H4 (cell line): ENCODE measurements at regions not wholly inside any gene's neighbourhood (a gene's known extent, or its start where the extent isn't known, plus 50 kb on each side); places are given as distances from the start of the nearest gene placed in this dataset.
"Not testable (repeated sequence)": the region's sequence is repeated elsewhere in the genome, so short reads cannot be mapped to it uniquely, and the experiment has no call there.

Source experiments
- DNase-seq: peaks from one replicate; pipeline ENCODE4 v3.0.0-alpha.2; 2015; ENCODE audit warnings: low spot score

- DNase-seq = no peak
These were observed 850.5 kb downstream of the KCNA4 start for GRCh38 chr11:29166306-29166705.

DNA sequence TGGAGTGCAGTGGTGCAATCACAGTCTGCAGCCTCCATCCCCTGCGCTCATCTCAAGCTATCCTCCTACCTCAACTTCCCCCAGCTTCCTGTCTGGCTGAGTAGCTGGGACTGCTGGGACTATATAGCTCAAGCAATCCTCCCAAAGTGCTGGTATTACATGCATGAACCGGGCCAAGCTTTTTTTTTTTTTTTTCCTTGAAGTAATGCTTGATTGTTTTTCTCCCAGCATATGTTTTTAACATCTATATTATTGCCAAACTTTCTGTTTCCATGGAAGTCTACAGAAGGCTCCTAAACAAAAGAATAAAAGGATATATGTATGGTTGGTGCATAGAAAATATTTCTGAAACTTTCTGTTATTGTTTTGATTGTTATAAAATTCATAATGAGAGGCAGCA lies 853.6 kb downstream of the KCNA4 start:
- no peak for DNase-seq

GRCh38 chr11:29162491-29162890 lies 854.3 kb downstream of the KCNA4 start:
- DNase-seq = no peak

- no peak for DNase-seq
These were observed 855.6 kb downstream of the KCNA4 start for GRCh38 chr11:29161191-29161590.

DNA sequence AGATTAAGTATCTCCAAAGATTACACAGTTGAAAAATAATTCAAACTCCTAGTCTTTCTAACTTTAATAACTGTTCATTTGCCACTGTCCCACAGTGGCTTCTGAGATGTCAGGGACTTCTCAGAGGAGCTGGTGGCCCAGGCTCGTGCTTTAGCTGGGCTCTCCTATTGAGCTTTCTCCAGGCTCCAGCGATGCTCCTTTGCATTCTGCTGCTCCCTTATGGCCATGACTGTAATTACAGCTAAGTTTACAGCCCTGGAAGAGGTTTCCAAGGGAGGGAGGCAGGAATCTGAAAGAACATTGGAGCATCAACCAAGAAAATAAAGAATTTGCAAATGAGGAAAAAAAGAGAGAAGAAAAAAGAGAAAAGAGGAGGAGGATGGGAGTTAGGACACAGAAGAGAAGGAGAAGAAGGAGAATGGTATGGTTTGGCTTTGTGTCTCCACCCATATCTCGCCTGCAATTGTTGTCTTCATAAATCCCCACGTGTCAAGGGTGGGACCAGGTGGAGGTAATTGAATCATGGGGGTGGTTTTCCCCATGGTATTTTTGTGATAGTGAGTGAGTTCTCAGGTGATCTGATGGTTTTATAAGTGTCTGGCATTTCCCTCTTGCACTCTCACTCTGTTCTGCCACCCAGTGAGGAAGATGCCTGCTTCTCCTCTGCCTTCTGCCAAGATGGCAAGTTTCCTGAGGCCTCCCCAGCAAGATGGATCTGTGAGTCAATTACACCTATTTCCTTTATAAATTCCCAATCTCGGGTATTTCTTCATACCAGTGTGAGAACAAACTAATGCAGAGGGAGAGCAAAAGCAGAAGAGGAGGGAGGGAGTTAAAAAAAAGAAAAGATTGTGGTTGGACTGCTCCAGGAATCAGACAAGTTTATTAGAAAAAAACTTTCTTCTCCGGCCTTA lies 857.0 kb downstream of the KCNA4 start:
- DNase-seq = peak; percentile 81

DNA sequence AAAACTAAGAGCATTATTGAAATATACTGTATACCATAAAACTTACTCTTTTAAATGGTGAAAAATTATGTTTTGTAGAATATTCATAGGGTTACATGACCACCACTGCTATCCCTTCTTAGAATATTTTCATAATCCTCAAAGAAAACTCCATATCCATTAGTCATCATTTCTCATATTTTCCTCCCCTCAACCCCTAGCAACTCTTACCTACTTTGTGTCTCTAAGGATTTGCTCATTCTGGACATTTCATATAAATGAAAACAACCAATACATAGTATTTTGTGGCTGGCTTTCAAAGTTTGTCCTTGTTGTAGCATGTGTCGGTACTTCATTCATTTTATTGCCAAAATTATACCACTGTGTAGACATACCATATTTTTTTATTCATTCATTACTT lies 863.8 kb downstream of the KCNA4 start:
- DNase-seq = no peak

- DNase-seq = not testable (repeated sequence)
These were observed 874.3 kb downstream of the KCNA4 start for GRCh38 chr11:29142573-29142972.

GRCh38 chr11:29135504-29135903 lies 881.3 kb downstream of the KCNA4 start:
- DNase-seq = no peak

GRCh38 chr11:29131055-29131454 lies 885.8 kb downstream of the KCNA4 start:
- no peak for DNase-seq

DNA sequence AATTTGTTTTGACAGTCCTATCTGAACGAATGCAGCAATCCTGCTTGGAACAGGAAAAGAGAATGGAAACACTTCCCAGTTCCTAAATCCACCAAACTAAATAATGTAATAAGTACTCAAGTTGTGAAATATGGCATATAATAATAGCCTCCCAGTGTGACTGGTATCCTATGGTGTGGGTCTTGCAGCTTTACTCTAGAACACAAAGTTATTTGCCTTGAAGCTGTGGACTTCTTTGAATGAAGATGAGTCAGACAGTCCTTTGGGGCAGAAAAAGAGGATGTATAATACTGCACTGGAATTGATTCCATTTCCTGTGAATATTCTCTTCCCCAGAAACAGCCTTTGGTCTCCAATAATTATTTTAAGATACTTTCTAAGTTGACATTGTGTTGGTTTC lies 887.0 kb downstream of the KCNA4 start:
- no peak for DNase-seq

- no peak for DNase-seq
These were observed 889.4 kb downstream of the KCNA4 start for GRCh38 chr11:29127461-29127860.

GRCh38 chr11:29125606-29126005 lies 891.2 kb downstream of the KCNA4 start:
- no peak for DNase-seq

GRCh38 chr11:29124470-29124869 lies 892.4 kb downstream of the KCNA4 start:
- no peak for DNase-seq

DNA sequence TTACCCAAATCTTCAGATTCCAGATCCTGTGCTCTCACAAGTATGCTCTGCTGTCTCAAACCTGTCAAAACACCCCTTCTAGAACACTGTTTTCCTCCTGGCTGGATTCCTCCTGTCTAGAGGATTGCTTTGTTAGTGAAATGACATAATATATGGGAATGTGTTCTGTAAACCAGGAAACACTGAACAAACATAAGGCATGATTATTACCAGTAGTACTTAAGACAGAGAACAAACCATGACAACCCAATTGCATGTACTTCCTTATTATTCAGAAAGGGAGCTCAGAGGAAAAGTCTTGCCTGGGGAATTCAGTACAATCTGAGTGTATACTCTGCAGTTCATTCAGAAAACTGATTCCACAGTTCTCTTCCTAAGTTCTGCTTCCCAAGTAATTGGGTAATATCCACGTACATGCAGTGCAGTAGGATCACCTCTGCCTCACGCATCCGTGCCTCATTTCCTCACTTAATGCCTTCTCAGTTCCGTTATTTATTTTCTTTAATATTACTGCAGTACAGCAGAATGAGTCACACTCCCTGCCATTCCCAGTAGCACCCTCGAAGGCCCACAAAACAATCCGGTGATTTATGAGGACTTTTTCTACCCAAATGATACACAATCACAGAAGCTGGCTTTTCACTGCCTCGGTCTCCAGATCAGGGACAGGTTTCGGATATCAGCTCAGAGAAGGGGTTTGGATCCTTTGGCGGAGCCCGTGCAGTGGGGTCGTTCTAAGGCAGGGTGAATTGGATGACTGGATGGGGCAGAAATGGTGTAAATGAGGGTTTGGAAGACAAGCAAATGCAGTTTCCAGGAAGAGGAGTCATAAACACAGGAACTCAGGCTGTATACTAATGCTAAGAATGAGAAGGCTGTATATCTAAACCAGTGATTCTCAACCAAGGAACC lies 896.9 kb downstream of the KCNA4 start:
- DNase-seq = peak; percentile 90

DNA sequence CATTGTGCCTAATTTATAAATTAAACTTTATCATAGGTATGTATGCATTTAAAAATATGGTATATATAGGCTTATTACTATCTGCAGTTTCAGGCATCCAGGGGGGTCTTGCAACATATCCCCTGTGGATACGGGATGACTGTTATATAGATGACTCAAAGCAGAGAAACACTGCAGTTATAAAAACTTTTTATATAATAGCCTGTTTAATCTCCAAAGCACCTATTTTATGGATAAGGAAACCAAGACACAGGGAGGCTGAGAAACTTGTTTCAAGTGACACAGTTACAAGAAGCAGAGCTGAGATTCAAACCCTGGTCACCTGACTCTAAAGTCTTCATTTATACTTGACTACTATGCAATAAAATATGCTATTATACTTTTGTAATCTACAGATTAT lies 897.7 kb downstream of the KCNA4 start:
- DNase-seq = no peak

DNA sequence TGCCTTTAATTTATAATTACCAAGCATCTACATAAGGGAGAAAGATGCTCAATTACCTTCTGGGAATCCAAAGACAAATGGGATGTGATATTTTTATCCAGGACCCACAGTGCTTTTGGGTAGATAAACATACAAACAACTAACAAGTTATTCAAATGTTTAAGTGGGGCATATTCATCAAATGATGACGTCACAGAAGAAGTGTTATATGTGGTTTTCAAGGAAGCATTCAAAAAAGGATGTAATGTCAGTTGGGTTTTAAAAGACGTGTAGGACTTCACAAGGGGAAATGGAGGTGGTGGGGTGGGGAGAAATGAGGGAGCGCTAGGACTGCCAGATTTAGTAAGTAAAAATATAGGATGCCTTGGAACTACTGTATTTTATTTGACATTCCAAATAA lies 915.9 kb downstream of the KCNA4 start:
- no peak for DNase-seq

GRCh38 chr11:29095821-29096220 lies 921.0 kb downstream of the KCNA4 start:
- DNase-seq = no peak

DNA sequence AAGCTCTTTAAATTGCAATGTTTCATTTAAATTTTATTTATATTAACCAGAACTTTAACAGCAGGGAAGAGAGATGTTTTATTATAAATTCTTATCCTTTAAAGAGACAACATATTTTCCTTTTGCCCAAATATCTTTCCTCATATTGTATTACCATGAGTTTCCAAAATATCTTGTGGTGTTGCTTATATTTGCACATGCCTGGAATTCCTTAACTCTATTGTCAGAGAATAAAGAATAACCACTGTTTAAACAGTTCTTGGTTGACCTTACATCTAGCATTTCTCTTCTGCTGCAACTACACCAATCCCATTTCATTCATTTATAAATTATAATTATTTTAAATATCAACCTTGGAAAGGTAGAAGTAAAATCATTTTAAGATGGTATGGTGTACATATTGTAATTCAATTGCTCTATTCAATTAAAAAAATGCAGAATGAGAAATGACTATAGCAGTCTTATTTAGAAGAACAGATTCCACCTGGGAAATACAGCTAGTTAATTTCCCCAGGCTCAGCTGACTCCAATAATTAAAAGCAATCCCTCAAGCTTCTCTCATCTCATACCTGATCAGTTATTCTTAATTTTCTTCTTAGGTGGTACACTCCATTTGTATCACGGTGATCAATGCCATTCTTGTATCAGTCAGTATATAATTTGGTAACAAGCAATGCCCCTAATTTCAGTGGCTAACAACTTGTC lies 923.3 kb downstream of the KCNA4 start:
- peak; percentile 39 for DNase-seq

GRCh38 chr11:29087200-29087812 lies 929.5 kb downstream of the KCNA4 start:
- DNase-seq = no peak

- DNase-seq = no peak
These were observed 941.1 kb downstream of the KCNA4 start for GRCh38 chr11:29075726-29076125.

GRCh38 chr11:29063630-29064361 lies 953.0 kb downstream of the KCNA4 start:
- no peak for DNase-seq
